GM18505 (cell line): ENCODE measurements at regions not wholly inside any gene's neighbourhood (a gene's known extent, or its start where the extent isn't known, plus 50 kb on each side); places are given as distances from the start of the nearest gene placed in this dataset.

Experiments used
- ATAC-seq: cut with Tn5 transposase; IDR thresholded peaks from one replicate; pipeline ENCODE4 v1.9.1; 2021; ENCODE audit not compliant: unreplicated experiment
- POLR2A ChIP-seq: IDR thresholded peaks from 4 replicates; pipeline ENCODE4 v1.6.1; 2011; ENCODE audit warnings: borderline replicate concordance; ENCODE audit not compliant: insufficient read depth, insufficient read length; ENCODE audit errors: extremely low read depth

DNA sequence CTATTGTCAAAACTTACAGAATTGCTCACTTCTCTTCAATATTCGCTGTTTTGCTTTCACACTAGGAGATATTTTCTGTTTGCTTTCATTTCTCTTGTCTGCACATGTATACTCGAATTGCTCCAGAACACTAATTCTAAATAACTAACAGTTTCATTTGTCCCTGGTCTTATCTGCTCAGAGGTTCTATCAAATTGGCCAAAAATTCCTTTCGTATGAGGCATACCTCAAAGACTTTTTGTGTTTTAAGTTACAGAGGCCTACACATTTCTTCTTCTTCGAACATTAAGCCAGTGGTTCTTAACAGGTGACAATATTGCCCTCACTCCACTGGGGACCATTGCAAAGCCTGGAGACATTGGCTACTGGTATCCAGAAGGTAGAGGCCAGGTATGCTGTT is 1314.6 kb downstream of the EFNB2 start:
- ATAC-seq, result no peak
- no peak for TF ChIP-seq POLR2A

DNA sequence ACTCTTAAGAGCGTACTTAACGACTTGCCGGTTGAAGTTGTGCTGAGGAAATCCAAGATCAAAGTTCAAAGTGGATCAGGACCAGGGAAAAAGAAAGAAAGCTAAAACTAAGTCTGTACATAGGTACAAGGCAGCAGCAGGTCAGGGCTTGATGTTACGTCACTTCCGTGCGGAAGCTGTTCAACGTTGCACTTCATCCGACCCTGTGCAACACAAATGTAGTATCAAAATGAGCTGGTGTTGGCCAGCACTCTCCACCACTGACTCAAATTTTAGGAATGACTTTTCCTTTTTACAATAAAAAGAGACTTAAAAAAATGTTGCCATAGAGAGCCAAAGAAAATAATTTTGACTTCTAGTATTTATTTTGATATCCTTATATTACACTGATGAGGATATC is 1315.4 kb downstream of the EFNB2 start:
- no peak for TF ChIP-seq POLR2A

DNA sequence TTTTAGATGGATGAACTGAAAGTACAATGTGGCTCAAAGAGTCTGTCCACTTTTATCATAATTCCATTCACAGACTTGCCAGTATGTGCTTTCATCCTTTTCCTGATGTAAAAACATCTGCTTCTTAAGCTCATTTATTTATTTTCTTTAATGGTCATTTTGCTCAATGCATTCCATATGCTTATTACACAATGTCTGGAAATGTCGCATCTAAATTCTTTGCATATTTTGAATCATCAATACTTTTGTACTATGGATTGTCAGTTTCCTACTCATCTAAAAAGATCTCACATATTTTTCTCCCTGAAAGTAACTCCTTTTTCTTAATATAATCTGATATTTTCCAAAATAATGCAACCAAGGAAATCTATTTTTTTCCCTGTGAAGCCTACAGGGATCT is 1315.8 kb downstream of the EFNB2 start:
- no peak for ATAC-seq
- TF ChIP-seq POLR2A, result no peak

More for the DNA sequence above, 1315.4 kb downstream of the EFNB2 start:
- ATAC-seq, result no peak

DNA sequence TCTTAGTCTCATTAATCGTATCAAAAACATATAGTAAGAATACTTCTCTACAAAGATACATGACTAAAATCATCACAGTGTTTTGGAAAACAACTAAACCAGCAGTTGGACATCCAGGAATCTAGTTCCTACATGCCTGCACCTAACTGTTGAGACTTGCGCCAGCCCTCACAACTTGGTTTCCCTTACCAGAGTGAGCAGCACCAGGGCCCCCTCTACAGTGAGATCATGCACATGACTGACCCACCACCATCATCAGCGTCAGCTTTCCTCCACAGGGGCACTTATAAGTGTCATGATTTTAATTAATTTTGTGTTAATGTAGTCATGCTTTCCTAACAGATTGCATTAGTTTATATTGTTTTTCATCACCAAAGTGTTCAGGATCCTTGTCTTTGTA is 1322.0 kb downstream of the EFNB2 start:
- ATAC-seq, result no peak
- TF ChIP-seq POLR2A, result no peak

DNA sequence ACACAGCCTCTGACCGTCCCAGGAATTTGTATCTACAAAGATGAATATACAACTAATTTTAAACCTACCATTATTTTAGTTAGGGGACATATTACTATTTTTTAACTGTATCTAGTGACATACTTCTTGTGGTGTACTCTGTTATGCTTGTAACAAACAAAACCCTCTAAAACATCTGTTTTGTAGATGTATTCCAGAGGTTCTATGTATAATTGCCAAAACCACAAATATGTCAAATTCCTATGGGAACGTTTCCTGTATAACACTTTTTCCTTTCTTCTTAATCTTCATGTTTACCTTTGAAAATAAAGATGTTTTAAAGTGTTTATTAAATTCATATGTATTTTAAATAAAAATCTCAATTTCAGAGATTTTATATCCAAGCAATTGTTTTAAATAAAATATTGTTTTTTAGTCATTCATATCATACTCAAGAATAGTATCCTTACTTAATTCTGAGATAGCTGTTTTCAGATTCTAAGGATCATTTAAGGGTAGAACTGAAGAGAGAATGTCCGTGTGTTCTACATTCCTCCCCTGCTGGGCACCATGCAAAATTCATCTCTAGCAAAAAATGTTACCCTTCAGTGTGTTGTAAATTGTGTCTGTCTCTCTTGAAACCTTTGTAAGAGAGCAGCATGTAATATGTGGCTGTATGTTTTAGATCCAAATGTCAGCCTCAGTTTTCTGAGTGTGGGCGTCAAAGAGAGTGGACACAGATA is 1327.7 kb downstream of the EFNB2 start:
- no peak for ATAC-seq
- no peak for TF ChIP-seq POLR2A

DNA sequence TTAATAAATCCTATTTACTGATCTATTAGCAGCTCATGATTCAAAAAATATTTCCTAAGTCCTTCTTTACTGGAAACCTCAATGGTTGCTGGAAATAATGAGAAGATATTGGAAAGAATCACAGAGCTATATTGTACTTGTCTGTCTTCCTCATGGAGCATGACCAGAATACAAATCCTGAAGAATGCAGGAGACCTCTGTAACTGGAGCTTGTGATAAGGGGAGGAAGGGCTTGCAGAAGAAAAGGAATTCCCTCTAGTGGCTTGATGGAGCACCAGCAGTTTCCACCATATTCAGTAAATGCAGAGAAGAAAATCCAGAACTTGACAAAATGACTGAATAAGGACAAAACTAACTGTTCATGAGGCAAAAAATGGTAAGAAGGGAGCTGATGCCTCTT is 1333.1 kb downstream of the EFNB2 start:
- ATAC-seq, result peak; percentile 81
- TF ChIP-seq POLR2A, result no peak

DNA sequence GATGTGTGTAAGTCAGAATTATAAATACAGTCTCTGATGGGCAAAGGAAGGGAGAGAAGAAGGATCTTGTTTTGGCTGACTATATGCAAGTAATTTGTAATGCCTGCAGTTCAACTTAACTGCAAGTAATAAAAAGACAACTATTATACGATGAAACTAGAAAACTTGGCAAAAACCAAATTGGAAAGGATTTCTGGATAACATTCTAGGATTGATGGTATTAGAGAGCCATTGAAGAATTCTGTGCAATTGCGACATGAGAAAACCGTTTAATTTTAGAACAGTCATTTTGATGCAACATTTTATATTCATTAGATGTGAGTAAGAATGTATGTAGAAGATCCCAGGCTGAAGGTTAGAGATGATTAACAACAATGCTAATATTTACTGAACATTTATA is 1334.1 kb downstream of the EFNB2 start:
- ATAC-seq, result no peak
- no peak for TF ChIP-seq POLR2A

DNA sequence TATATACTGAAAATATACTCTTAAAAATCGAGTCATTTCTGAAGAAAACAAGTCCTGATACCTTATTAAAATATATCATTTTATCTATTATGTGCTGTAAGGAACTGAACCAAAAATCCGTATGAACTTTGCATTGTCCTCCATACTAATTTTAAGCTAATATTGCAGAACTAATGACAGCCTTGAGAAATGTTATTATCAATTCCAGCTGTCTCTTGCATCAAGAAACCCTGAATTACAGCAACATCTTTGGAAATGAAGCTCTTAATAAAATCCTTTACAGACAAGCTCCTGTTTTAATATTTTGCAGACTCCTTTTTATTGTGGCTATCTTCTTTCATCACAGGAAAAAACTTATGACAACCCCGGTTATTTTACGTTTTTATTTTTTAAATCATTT is 1335.3 kb downstream of the EFNB2 start:
- no peak for ATAC-seq
- TF ChIP-seq POLR2A, result no peak

DNA sequence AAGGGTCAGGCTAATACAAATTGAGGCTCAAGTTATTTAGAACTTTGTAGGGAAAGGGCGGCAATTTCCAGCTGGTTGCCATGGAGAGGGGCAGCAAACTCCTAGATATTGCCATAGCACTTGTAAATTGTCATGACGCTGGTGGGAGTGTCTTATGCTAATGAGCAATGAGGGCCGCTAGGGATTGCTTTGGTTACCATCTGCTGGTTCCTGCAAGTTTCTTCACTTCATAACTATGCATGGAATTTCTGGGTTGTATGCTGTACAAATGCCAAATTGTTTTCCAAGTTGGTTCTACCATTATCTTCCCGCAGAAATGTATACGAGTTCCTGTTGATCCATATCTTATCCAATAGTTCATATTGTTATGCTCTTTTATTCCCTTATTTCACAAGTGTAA is 1339.4 kb downstream of the EFNB2 start:
- ATAC-seq, result no peak
- TF ChIP-seq POLR2A, result no peak

DNA sequence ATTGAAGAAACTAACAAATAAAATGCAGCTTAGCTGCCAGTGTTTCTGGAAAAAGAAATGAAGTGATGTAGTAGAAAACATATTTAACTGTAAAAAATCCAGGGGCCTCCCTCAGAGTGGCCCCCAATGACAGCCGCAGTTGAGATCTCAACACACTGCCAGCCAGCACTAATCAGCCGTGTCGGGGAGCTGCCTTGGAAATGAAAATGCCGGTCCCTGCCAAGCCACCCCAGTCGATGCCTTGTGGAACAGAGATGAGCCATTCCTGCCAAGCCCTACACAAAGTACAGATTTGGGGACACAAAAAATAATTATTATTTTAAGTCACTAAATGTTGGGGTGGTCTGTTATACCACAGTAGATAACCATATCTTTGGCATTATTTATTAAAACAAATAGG is 1342.4 kb downstream of the EFNB2 start:
- ATAC-seq, result no peak

DNA sequence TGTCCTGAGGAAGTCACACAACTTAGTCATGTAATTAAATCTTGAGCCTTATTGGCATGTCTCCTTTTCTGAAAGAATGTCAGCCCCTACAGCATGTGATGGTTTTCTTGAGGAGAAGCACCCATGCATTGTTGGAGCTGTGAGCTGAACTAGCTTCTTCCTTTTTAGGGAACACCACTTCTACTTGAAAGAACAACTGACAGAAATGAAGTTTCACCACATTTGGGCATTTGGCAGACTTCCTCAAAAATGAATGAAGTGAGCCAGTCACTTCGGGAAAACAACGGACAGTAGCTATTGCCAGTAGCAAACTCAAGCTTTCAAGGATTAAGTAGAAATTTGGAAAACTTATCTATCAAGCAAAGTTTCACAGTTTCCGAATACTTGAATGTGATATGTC is 1351.3 kb downstream of the EFNB2 start:
- ATAC-seq, result no peak
- no peak for TF ChIP-seq POLR2A

More for the DNA sequence above, 1342.4 kb downstream of the EFNB2 start:
- TF ChIP-seq POLR2A, result no peak

DNA sequence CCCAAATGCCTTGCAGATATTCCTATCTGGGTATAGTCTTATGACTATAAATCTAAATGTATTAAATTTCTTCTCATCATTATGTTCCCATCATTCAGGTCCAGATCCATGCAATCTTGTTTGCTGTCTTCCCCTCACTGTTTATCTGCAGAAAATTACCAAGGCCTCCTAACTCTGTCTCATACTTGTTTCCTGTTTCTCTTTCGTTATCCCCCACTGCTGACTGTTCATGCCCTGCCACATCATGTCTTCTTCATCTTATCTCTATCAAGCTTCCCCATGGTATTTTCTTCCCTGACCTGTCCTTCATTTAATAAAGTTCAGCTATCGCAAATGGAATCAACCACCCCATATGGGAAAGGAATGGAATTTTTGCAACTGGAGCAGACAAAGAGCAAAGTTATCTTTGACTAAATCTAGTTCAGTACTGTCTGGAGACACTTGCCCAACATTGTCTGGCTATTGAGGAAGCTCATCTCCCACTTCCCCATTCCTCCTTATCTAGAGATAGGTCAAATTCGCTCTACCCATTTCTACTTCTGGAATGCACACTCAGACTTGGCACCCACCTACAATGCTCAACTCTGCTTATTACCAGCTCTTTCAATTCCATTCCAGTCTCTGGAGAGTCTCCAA is 1358.1 kb downstream of the EFNB2 start:
- ATAC-seq, result no peak
- TF ChIP-seq POLR2A, result no peak

DNA sequence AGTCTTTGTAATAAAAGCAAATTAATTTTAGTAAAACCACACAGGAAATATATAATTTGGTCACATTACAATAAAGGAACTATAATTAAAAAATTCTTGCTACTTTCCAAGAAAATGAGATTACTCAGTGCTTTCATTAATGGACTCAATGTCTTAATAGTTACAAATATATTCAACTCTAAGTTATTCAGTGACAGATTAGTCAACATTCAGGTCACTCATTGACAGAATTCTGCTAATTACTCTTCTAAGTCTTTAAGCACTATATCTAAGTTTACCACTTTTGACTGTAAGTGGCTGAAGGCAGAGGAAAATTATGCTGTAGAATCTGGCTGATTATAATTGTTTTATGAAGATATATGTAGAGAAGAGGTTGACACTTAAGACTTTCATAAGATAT is 1365.0 kb downstream of the EFNB2 start:
- ATAC-seq, result no peak
- TF ChIP-seq POLR2A, result no peak

DNA sequence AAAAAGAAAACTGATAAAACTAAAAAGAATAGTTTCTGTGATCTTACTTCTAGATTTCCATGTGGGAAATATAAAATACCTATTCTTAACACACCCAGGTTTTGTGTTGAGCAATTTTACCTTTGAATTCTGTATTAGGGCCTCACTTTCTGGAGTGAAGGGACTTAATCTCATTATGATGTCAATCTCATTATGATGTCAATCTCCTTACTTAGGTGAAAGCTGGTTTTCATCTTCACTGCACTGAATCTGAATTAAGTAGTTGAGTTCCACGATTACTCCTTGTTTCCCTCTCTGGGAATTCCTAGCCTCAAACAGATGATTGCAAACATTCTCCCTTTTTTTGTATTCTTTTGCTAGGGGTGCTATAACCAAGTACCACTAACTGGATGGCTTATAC is 1367.2 kb downstream of the EFNB2 start:
- ATAC-seq, result no peak
- no peak for TF ChIP-seq POLR2A
